ENCODE measurements at regions not wholly inside any gene's neighbourhood (a gene's known extent, or its start where the extent isn't known, plus 50 kb on each side); places are given as distances from the start of the nearest gene placed in this dataset.
A peak's percentile ranks its signal among the peaks of the same experiment; 100 is the strongest.

DNA sequence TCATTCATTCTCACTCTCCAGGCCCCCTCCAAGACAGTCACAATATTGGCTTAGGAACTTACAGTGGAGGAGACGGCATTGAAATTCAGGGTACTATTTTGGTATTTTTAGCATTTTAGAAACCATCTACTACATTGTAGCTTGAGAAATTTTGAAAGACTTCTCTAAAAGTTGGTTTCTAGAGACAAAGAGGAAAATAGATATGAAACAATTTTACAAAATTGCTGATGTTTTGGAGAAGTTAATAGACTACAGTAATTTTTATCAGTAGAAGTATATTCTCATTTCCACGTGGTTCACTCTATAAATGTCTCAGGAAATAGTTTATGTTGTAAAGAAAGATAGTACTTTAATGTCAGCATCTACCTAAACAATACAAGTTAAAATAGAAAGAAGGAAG is 63.2 kb upstream of the ZSWIM6 start:
- Histone ChIP-seq H3K9me3 (ENCODE audit: control insufficient read depth in 2 of 2, insufficient read depth in 1 of 2, low read depth in 1 of 2, low read length in 1 of 2) (no peaks in the 10 kb centered on the region), H3K27ac (ENCODE audit: low read depth in 1 of 3, low read length in 2 of 3) (no peak overlapping the region), H3K4me1 (ENCODE audit: control insufficient read depth in 3 of 3, insufficient read depth in 2 of 3, low read depth in 1 of 3, low read length in 2 of 3) (no peaks in the 10 kb centered on the region), H3K27me3 (ENCODE audit: control insufficient read depth in 3 of 3, insufficient read depth in 3 of 3, low read length in 3 of 3) (no peaks in the 10 kb centered on the region), H3K36me3 (ENCODE audit: control insufficient read depth in 3 of 3, insufficient read depth in 2 of 3, low read depth in 1 of 3, low read length in 3 of 3) (no peaks in the 10 kb centered on the region), H3K4me3 (ENCODE audit: low read depth in 1 of 3, low read length in 3 of 3) (no peak overlapping the region)
- FAIRE-seq (no peak), DNase-seq (no peak)
- WGBS, 3 donors = 52 to 74% (median 64%) methylated on average over 2 of the region's 2 CpGs

DNA sequence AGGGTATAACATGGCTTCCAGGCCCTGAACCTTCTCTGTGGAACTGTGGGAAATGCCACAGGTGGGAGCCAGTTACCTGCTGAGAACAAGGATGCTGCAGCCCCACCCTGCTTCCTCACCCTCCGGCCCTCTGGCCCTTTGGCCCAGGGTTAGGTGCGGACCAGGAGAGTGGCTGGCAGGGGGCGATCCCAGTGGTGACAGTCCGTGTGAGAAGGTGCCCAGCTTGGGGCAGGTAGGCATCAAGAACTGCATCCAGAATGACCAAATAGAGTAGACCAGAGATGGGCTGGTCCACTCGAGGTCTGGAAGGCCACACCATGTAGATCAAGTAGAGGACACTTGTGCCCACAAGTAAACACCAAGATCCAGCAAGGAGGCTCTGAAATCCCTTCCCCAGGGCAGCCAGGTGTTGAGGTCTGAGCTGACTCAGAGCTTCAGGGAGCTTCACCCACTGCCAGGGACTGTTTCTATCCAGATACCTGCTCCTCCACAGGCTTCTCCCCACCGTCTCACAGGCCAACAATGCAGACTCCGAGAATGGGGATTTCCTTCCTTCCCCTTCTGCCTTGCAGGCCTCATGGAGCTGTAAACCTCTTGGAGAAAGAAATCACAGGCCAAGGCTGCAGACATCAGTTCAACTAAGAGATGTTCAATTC is 61.4 kb upstream of the ZSWIM6 start:
- no peak overlapping the region for H3K27ac ChIP-seq (ENCODE audit: low read depth in 1 of 3, low read length in 2 of 3)
- H3K4me1 ChIP-seq (ENCODE audit: control insufficient read depth in 3 of 3, insufficient read depth in 2 of 3, low read depth in 1 of 3, low read length in 2 of 3) = no peaks in the 10 kb centered on the region
- FAIRE-seq = no peak
- H3K27me3 ChIP-seq (ENCODE audit: control insufficient read depth in 3 of 3, insufficient read depth in 3 of 3, low read length in 3 of 3) = no peaks in the 10 kb centered on the region
- WGBS, 3 donors = 78 to 83% (median 78%) methylated on average over 7 of the region's 7 CpGs
- no peak for DNase-seq
- no peak overlapping the region for H3K4me3 ChIP-seq (ENCODE audit: low read depth in 1 of 3, low read length in 3 of 3)
- H3K9me3 ChIP-seq (ENCODE audit: control insufficient read depth in 2 of 2, insufficient read depth in 1 of 2, low read depth in 1 of 2, low read length in 1 of 2) = no peaks in the 10 kb centered on the region
- no peaks in the 10 kb centered on the region for H3K36me3 ChIP-seq (ENCODE audit: control insufficient read depth in 3 of 3, insufficient read depth in 2 of 3, low read depth in 1 of 3, low read length in 3 of 3)

- H3K27me3 ChIP-seq (ENCODE audit: control insufficient read depth in 3 of 3, insufficient read depth in 3 of 3, low read length in 3 of 3) = no peaks in the 10 kb centered on the region
- H3K36me3 ChIP-seq (ENCODE audit: control insufficient read depth in 3 of 3, insufficient read depth in 2 of 3, low read depth in 1 of 3, low read length in 3 of 3) = no peaks in the 10 kb centered on the region
- WGBS, 3 donors = 90 to 92% (median 91%) methylated on average over 2 of the region's 2 CpGs
- H3K9me3 ChIP-seq (ENCODE audit: control insufficient read depth in 2 of 2, insufficient read depth in 1 of 2, low read depth in 1 of 2, low read length in 1 of 2) = no peaks in the 10 kb centered on the region
- DNase-seq (no peak), FAIRE-seq (no peak)
- H3K27ac ChIP-seq (ENCODE audit: low read depth in 1 of 3, low read length in 2 of 3) = no peak overlapping the region
- no peak overlapping the region for H3K4me3 ChIP-seq (ENCODE audit: low read depth in 1 of 3, low read length in 3 of 3)
- H3K4me1 ChIP-seq (ENCODE audit: control insufficient read depth in 3 of 3, insufficient read depth in 2 of 3, low read depth in 1 of 3, low read length in 2 of 3) = peaks cover 0 to 3% (median 0%) of the 10 kb centered on the region in 3 donors
Measured at GRCh38 chr5:61272688-61273087, 59.4 kb upstream of the ZSWIM6 start.

DNA sequence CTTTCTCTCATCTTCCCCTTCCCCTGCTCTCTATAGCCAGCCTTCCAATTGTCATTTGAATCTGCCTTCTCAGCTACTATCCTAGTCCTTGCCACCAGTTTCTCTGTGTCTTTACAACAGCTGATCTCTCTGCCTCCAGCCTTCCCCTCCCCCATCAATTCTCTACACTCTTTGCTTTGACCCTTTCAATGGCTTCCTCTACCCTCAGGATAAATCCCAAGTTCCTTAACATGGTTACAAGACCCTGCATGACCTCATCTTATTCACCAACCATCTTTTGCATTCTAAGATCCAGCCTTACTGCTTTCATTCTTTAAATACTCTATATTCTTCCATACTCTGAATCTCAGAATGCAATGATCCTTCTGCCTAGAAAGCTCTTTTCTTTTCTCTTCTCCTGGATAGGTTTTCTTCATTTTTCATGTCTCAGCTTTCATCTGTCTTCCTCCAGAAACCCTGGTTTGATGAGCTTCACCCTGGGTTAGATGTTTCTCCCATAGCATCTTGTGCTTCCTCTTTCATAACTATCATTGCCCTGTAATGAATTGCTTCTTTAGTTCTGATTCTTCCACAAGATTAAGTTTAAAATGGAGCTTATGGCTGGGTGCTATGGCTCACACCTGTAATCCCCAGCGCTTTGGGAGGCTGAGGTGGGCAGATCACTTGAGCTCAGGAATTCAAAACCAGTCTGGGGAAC is 58.6 kb upstream of the ZSWIM6 start:
- Histone ChIP-seq H3K9me3 (ENCODE audit: control insufficient read depth in 2 of 2, insufficient read depth in 1 of 2, low read depth in 1 of 2, low read length in 1 of 2) (no peaks in the 10 kb centered on the region), H3K36me3 (ENCODE audit: control insufficient read depth in 3 of 3, insufficient read depth in 2 of 3, low read depth in 1 of 3, low read length in 3 of 3) (no peaks in the 10 kb centered on the region), H3K4me1 (ENCODE audit: control insufficient read depth in 3 of 3, insufficient read depth in 2 of 3, low read depth in 1 of 3, low read length in 2 of 3) (peaks cover 0 to 3% (median 0%) of the 10 kb centered on the region in 3 donors), H3K27me3 (ENCODE audit: control insufficient read depth in 3 of 3, insufficient read depth in 3 of 3, low read length in 3 of 3) (no peaks in the 10 kb centered on the region), H3K27ac (ENCODE audit: low read depth in 1 of 3, low read length in 2 of 3) (no peak overlapping the region), H3K4me3 (ENCODE audit: low read depth in 1 of 3, low read length in 3 of 3) (no peak overlapping the region)
- DNase-seq (no peak), FAIRE-seq (no peak)
- 91 to 100% (median 92%) methylated on average over 1 of the region's 1 CpG for WGBS, 3 donors

DNA sequence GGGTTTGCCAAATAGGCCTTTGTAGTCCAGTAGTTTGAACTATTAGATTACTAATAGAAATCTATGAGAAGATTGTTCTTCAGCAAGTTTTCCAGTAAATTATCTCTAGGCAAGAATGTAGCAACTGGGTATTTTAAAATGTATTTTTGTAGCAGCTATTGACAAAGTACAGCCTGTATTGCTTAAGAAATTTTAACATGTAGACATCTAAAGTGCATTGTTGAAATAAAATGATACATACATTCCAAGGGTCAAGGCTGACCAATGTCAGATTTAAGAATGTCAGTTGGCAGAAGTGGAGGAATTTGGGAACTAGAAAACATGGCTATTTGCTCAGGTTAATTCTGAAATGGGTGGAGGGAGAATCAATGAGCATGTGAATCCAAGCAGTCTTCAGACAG is 57.5 kb upstream of the ZSWIM6 start:
- Histone ChIP-seq H3K4me3 (ENCODE audit: low read depth in 1 of 3, low read length in 3 of 3) (no peak overlapping the region), H3K27ac (ENCODE audit: low read depth in 1 of 3, low read length in 2 of 3) (no peak overlapping the region)
- no peak for FAIRE-seq

DNA sequence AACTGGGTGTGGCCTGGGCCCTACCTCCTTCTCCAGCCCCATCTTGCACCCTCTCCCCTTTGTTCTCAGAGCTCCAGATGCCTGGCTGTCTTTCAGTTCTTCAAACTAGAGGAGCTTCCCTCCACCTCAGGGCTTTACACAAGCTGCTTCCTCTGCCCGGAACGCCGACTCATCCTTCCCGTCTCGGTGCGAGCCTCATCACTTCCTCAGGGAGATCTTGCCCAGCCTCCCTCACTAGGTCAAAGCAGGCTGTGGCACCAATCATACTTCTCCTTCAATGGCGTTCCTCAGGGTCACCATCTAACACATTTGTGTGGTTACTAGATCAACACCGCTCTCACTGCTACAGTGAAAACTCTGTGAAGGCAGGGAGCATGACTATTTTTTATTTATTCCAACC is 56.2 kb upstream of the ZSWIM6 start:
- Histone ChIP-seq H3K4me3 (ENCODE audit: low read depth in 1 of 3, low read length in 3 of 3) (no peak overlapping the region), H3K36me3 (ENCODE audit: control insufficient read depth in 3 of 3, insufficient read depth in 2 of 3, low read depth in 1 of 3, low read length in 3 of 3) (no peaks in the 10 kb centered on the region), H3K4me1 (ENCODE audit: control insufficient read depth in 3 of 3, insufficient read depth in 2 of 3, low read depth in 1 of 3, low read length in 2 of 3) (peaks cover 0 to 13% (median 6%) of the 10 kb centered on the region in 3 donors), H3K9me3 (ENCODE audit: control insufficient read depth in 2 of 2, insufficient read depth in 1 of 2, low read depth in 1 of 2, low read length in 1 of 2) (no peaks in the 10 kb centered on the region), H3K27ac (ENCODE audit: low read depth in 1 of 3, low read length in 2 of 3) (peak overlapping the region in 1 of 3 donors; percentile 30), H3K27me3 (ENCODE audit: control insufficient read depth in 3 of 3, insufficient read depth in 3 of 3, low read length in 3 of 3) (no peaks in the 10 kb centered on the region)
- no peak for DNase-seq
- no peak for FAIRE-seq
- 61 to 83% (median 75%) methylated on average over 8 of the region's 8 CpGs for WGBS, 3 donors

More for the DNA sequence above, 57.5 kb upstream of the ZSWIM6 start:
- DNase-seq = no peak
- Histone ChIP-seq H3K27me3 (ENCODE audit: control insufficient read depth in 3 of 3, insufficient read depth in 3 of 3, low read length in 3 of 3) (no peaks in the 10 kb centered on the region), H3K36me3 (ENCODE audit: control insufficient read depth in 3 of 3, insufficient read depth in 2 of 3, low read depth in 1 of 3, low read length in 3 of 3) (no peaks in the 10 kb centered on the region), H3K9me3 (ENCODE audit: control insufficient read depth in 2 of 2, insufficient read depth in 1 of 2, low read depth in 1 of 2, low read length in 1 of 2) (no peaks in the 10 kb centered on the region), H3K4me1 (ENCODE audit: control insufficient read depth in 3 of 3, insufficient read depth in 2 of 3, low read depth in 1 of 3, low read length in 2 of 3) (peaks cover 0 to 3% (median 2%) of the 10 kb centered on the region in 3 donors)

DNA sequence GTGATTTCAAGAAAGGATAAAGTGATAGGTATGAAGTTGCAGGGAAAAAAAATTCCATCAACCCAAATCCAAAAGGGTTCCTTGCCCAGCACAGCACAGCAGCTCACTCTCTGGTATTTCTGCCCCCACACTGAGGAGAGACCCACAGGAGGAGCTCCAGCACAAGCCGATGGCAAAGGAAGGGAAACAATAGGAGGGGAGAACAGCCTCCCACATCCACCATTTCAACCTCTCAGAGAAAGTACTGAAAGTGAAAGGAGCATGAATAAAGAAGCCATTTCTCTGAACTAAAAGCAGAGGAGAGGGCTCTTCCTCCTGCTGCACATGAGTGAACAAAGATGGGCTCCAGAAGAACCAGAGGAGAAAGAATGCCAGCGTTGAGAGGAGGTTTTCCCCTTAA is 54.9 kb upstream of the ZSWIM6 start:
- H3K36me3 ChIP-seq (ENCODE audit: control insufficient read depth in 3 of 3, insufficient read depth in 2 of 3, low read depth in 1 of 3, low read length in 3 of 3) = no peaks in the 10 kb centered on the region
- H3K9me3 ChIP-seq (ENCODE audit: control insufficient read depth in 2 of 2, insufficient read depth in 1 of 2, low read depth in 1 of 2, low read length in 1 of 2) = no peaks in the 10 kb centered on the region
- H3K4me1 ChIP-seq (ENCODE audit: control insufficient read depth in 3 of 3, insufficient read depth in 2 of 3, low read depth in 1 of 3, low read length in 2 of 3) = peaks cover 0 to 19% (median 6%) of the 10 kb centered on the region in 3 donors
- H3K27me3 ChIP-seq (ENCODE audit: control insufficient read depth in 3 of 3, insufficient read depth in 3 of 3, low read length in 3 of 3) = no peaks in the 10 kb centered on the region
- H3K27ac ChIP-seq (ENCODE audit: low read depth in 1 of 3, low read length in 2 of 3) = peak overlapping the region in 1 of 3 donors; percentile 38
- WGBS, 3 donors = 21 to 37% (median 27%) methylated on average over 2 of the region's 2 CpGs
- FAIRE-seq (no peak), DNase-seq (peak in 1 of 2 donors; percentile 39)
- no peak overlapping the region for H3K4me3 ChIP-seq (ENCODE audit: low read depth in 1 of 3, low read length in 3 of 3)

GRCh38 chr5:61277781-61278180 is 54.3 kb upstream of the ZSWIM6 start:
- 78 to 89% (median 79%) methylated on average over 8 of the region's 8 CpGs for WGBS, 3 donors
- DNase-seq = no peak
- H3K4me1 ChIP-seq (ENCODE audit: control insufficient read depth in 3 of 3, insufficient read depth in 2 of 3, low read depth in 1 of 3, low read length in 2 of 3) = peaks cover 0 to 19% (median 6%) of the 10 kb centered on the region in 3 donors
- H3K27ac ChIP-seq (ENCODE audit: low read depth in 1 of 3, low read length in 2 of 3) = no peak overlapping the region
- H3K36me3 ChIP-seq (ENCODE audit: control insufficient read depth in 3 of 3, insufficient read depth in 2 of 3, low read depth in 1 of 3, low read length in 3 of 3) = no peaks in the 10 kb centered on the region
- H3K4me3 ChIP-seq (ENCODE audit: low read depth in 1 of 3, low read length in 3 of 3) = no peak overlapping the region
- H3K9me3 ChIP-seq (ENCODE audit: control insufficient read depth in 2 of 2, insufficient read depth in 1 of 2, low read depth in 1 of 2, low read length in 1 of 2) = no peaks in the 10 kb centered on the region
- no peak for FAIRE-seq
- no peaks in the 10 kb centered on the region for H3K27me3 ChIP-seq (ENCODE audit: control insufficient read depth in 3 of 3, insufficient read depth in 3 of 3, low read length in 3 of 3)

Data from small intestine (tissue), 7 donors.